GM12872 (cell line): ENCODE measurements at regions not wholly inside any gene's neighbourhood (a gene's known extent, or its start where the extent isn't known, plus 50 kb on each side); places are given as distances from the start of the nearest gene placed in this dataset.

ENCODE experiments used
- CTCF ChIP-seq: IDR thresholded peaks from 3 replicates; pipeline ENCODE4 v1.5.1; 2011; ENCODE audit warnings: low read depth, mild to moderate bottlenecking, low read length, moderate library complexity; ENCODE audit not compliant: insufficient read depth

- no peak for TF ChIP-seq CTCF
Measured at GRCh38 chr1:38153066-38153777, 106.6 kb upstream of the POU3F1 start.

GRCh38 chr1:38152351-38153065, 105.9 kb upstream of the POU3F1 start:
- TF ChIP-seq CTCF: peak; percentile 50; the same call in 2 of the 3 replicates

GRCh38 chr1:38151399-38151798, 104.8 kb upstream of the POU3F1 start:
- no peak for TF ChIP-seq CTCF

GRCh38 chr1:38142606-38143005, 96.0 kb upstream of the POU3F1 start:
- no peak for TF ChIP-seq CTCF

- no peak for TF ChIP-seq CTCF
Measured at GRCh38 chr1:38141483-38141882, 94.9 kb upstream of the POU3F1 start.

GRCh38 chr1:38139738-38140487, 93.3 kb upstream of the POU3F1 start:
- TF ChIP-seq CTCF: no peak
